Activated CD4-positive, alpha-beta memory T cell treated with anti-CD3 and anti-CD28 coated beads, Interleukin-2, amount 10 ng/mL, durations not matched to agents 7 days and 5 days (primary cell): ENCODE measurements at regions not wholly inside any gene's neighbourhood (a gene's known extent, or its start where the extent isn't known, plus 50 kb on each side); places are given as distances from the start of the nearest gene placed in this dataset.

Source experiments
- CTCF ChIA-PET: fragments of 350-600 bp; sonication (Branson Sonifier 250); formaldehyde crosslinking; loops from one replicate; lab custom pipeline; 2021; ENCODE audit warnings: antibody characterized with exemption, inconsistent platforms; lab: Charles Lee
- POLR2A ChIA-PET: fragments of 350-600 bp; sonication (Branson Sonifier 250); formaldehyde crosslinking; loops from one replicate; lab custom pipeline; 2021; ENCODE audit warnings: antibody characterized with exemption; lab: Charles Lee
- DNase-seq: peaks from one replicate; pipeline ENCODE4 v3.0.0-alpha.2; 2020
- H3K27ac Mint-ChIP-seq: one replicate; pipeline ENCODE4 v1.8.0; 2021; ENCODE audit warnings: mild to moderate bottlenecking, mixed read lengths
- H3K27me3 Mint-ChIP-seq: one replicate; pipeline ENCODE4 v1.8.0; 2021; ENCODE audit warnings: mixed read lengths
- H3K36me3 Mint-ChIP-seq: one replicate; pipeline ENCODE4 v1.8.0; 2021; ENCODE audit warnings: low read depth, mixed read lengths
- H3K4me1 Mint-ChIP-seq: one replicate; pipeline ENCODE4 v1.8.0; 2021; ENCODE audit warnings: mixed read lengths
- H3K4me3 Mint-ChIP-seq: one replicate; pipeline ENCODE4 v1.8.0; 2021; ENCODE audit warnings: mild to moderate bottlenecking, mixed read lengths
- H3K9me3 Mint-ChIP-seq: one replicate; pipeline ENCODE4 v1.8.0; 2021; ENCODE audit warnings: mixed read lengths

GRCh38 chr3:76933245-76933644 is 106.7 kb upstream of the ROBO2 start:
- Mint-ChIP-seq H3K36me3 (no peaks in the 10 kb centered on the region), H3K27ac (no peak overlapping the region), H3K4me1 (no peaks in the 10 kb centered on the region), H3K9me3 (peaks cover 5% of the 10 kb centered on the region), H3K27me3 (no peaks in the 10 kb centered on the region), H3K4me3 (no peak overlapping the region)
- CTCF ChIA-PET = no interaction called here
- POLR2A ChIA-PET = no interaction called here
- no peak for DNase-seq

DNA sequence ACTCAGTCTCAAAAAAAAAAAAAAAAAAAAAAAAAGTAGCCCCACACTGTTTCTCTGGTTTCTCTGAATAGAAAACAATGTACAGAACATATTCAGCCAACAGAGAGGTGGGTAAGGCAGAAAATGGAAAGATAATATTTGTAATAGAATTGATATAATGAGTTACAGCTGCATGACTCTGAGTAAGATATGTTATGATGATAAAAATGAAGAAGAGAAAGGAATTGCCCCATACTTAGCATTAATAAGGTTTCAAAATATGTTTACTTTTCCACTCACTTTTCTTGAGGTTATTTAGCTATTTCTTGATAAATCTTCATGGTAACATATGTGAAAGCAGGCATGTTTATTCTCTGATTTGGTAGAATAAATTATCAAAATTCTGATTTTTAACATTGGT is 100.9 kb upstream of the ROBO2 start:
- peaks cover 6% of the 10 kb centered on the region for H3K9me3 Mint-ChIP-seq
- no peaks in the 10 kb centered on the region for H3K36me3 Mint-ChIP-seq
- DNase-seq = no peak
- POLR2A ChIA-PET = no interaction called here
- no peak overlapping the region for H3K4me3 Mint-ChIP-seq
- H3K4me1 Mint-ChIP-seq = no peaks in the 10 kb centered on the region
- no peaks in the 10 kb centered on the region for H3K27me3 Mint-ChIP-seq
- CTCF ChIA-PET = no interaction called here
- no peak overlapping the region for H3K27ac Mint-ChIP-seq

DNA sequence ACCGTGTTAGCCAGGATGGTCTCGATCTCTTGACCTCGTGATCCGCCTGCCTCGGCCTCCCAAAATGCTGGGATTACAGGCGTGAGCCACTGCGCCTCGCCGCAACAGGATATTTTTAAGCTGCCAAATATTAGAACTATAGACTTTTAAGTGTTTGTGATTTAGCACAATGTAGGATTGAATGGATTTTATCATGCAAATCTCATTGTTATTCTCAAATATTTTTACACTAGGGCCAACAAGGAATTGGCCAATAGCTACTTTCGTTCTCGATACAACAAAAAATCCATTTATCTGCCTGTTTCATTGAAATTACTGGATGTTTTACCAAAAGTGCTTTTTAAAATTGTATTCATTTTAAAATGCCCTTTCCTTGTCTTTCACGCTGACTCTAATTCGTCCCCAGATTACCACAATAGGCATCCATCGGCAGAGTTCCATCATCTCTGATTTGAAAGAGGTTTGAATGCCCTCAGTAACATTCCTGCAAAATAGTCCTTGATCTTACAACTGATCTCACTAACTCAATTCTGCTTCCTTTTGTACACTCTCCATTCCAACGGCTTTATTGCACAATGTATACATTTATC is 99.6 kb upstream of the ROBO2 start:
- Mint-ChIP-seq H3K9me3 (peaks cover 6% of the 10 kb centered on the region), H3K36me3 (no peaks in the 10 kb centered on the region), H3K4me1 (no peaks in the 10 kb centered on the region), H3K27me3 (no peaks in the 10 kb centered on the region), H3K27ac (no peak overlapping the region), H3K4me3 (no peak overlapping the region)
- DNase-seq = no peak
- ChIA-PET POLR2A (no interaction called here), CTCF (no interaction called here)

DNA sequence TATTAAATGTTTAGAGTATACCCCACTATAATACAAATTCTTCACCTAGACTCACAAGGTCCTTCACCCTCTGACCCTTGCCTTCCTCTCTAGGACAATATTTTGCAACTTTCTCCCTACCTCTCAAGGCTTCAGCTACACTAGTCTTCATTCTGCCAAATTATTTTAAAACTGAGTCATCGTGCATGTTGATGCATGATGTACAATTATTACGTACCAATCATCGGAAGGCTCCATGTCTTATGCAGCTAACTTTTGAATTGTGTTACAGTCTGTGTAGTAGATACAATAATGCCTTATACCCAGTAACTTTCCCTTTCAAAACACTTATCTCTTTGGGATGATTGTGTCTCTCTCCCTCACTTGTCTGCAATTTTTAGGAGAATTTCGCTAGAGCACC is 98.5 kb upstream of the ROBO2 start:
- H3K27ac Mint-ChIP-seq = no peak overlapping the region
- no peak overlapping the region for H3K4me3 Mint-ChIP-seq
- H3K9me3 Mint-ChIP-seq = peaks cover 10% of the 10 kb centered on the region
- H3K36me3 Mint-ChIP-seq = no peaks in the 10 kb centered on the region
- no peaks in the 10 kb centered on the region for H3K27me3 Mint-ChIP-seq
- DNase-seq = no peak
- POLR2A ChIA-PET = no interaction called here
- CTCF ChIA-PET = no interaction called here
- H3K4me1 Mint-ChIP-seq = no peaks in the 10 kb centered on the region

- H3K27ac Mint-ChIP-seq = no peak overlapping the region
- ChIA-PET CTCF (no interaction called here), POLR2A (no interaction called here)
- H3K27me3 Mint-ChIP-seq = no peaks in the 10 kb centered on the region
- peaks cover 12% of the 10 kb centered on the region for H3K9me3 Mint-ChIP-seq
- no peak overlapping the region for H3K4me3 Mint-ChIP-seq
- no peaks in the 10 kb centered on the region for H3K4me1 Mint-ChIP-seq
- DNase-seq = no peak
- H3K36me3 Mint-ChIP-seq = no peaks in the 10 kb centered on the region
Measured at GRCh38 chr3:76942101-76942500, 97.8 kb upstream of the ROBO2 start.

GRCh38 chr3:76943058-76943457 is 96.8 kb upstream of the ROBO2 start:
- no peak overlapping the region for H3K27ac Mint-ChIP-seq

DNA sequence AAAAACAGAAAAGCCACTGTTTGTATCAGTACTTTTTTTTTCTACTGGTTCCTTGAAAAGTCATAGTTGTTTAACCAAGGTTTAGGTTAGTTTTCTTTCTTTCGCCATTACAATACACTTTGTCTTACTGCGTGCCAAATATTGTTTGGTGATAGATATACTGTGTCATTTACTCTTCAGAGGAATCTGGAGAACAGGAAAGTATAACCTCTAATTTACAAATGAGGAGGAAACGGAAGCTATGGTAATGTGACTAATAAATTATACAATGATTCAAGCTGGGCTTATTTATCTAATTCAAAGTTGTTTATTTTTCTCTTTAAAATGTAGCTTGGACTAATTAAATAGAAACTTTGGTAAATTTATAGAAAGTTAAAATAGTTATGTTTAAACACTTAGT is 96.2 kb upstream of the ROBO2 start:
- Mint-ChIP-seq H3K4me3 (no peak overlapping the region), H3K4me1 (no peaks in the 10 kb centered on the region), H3K27ac (no peak overlapping the region), H3K27me3 (no peaks in the 10 kb centered on the region), H3K36me3 (no peaks in the 10 kb centered on the region), H3K9me3 (peaks cover 14% of the 10 kb centered on the region)
- no peak for DNase-seq
- ChIA-PET CTCF (no interaction called here), POLR2A (no interaction called here)

More at GRCh38 chr3:76943058-76943457, 96.8 kb upstream of the ROBO2 start:
- DNase-seq = no peak
- CTCF ChIA-PET = no interaction called here
- Mint-ChIP-seq H3K9me3 (peaks cover 13% of the 10 kb centered on the region), H3K4me3 (no peak overlapping the region), H3K4me1 (no peaks in the 10 kb centered on the region), H3K27me3 (no peaks in the 10 kb centered on the region), H3K36me3 (no peaks in the 10 kb centered on the region)
- POLR2A ChIA-PET = no interaction called here

- Mint-ChIP-seq H3K27ac (no peak overlapping the region), H3K4me1 (no peaks in the 10 kb centered on the region), H3K36me3 (no peaks in the 10 kb centered on the region), H3K9me3 (peaks cover 26% of the 10 kb centered on the region), H3K4me3 (no peak overlapping the region), H3K27me3 (no peaks in the 10 kb centered on the region)
- ChIA-PET POLR2A (no interaction called here), CTCF (no interaction called here)
- no peak for DNase-seq
Measured at GRCh38 chr3:76949033-76949432, 90.9 kb upstream of the ROBO2 start.

DNA sequence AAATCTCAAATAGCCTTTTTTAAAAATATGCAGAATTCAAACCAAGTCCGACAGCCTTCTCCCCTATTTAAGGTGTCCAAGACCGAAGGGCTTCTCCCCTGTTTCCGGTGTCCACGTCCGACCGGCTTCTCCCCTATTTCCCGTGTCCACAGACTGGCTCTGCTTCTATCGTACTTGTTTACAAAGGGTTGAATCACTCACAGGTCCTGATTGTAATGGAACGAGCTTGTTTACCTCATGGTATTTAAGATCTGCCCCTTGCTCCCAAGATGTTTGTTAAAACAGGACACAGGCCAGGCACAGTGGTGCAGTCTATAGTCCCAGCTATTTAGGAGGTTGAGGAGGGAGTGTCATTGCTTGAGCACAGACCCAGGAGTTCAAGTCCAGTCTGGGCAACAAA is 90.4 kb upstream of the ROBO2 start:
- Mint-ChIP-seq H3K36me3 (no peaks in the 10 kb centered on the region), H3K4me3 (no peak overlapping the region), H3K27ac (no peak overlapping the region), H3K27me3 (no peaks in the 10 kb centered on the region), H3K9me3 (peaks cover 29% of the 10 kb centered on the region), H3K4me1 (no peaks in the 10 kb centered on the region)
- POLR2A ChIA-PET = no interaction called here
- no peak for DNase-seq
- CTCF ChIA-PET = no interaction called here

DNA sequence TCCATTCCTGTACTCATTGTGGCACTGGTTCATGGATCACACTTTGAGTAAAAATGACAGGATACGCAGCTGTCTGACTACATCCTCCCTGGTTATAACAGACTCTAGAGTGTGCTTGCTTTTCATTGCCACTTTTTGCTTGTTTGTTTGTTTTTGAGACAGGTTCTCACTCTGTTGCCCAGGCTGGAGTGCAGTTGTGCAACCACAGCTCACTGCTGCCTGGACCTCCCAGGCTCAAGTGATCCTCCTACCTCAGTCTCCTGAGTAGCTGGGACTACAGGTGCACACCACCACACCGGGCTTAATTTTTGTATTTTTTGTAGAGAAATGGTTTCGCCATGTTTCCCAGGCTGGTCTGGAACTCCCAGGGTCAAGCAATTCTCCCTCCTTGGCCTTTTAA is 89.3 kb upstream of the ROBO2 start:
- Mint-ChIP-seq H3K27me3 (no peaks in the 10 kb centered on the region), H3K36me3 (no peaks in the 10 kb centered on the region), H3K4me1 (no peaks in the 10 kb centered on the region), H3K4me3 (no peak overlapping the region), H3K27ac (no peak overlapping the region), H3K9me3 (peaks cover 27% of the 10 kb centered on the region)
- CTCF ChIA-PET = no interaction called here
- DNase-seq = no peak
- POLR2A ChIA-PET = no interaction called here

GRCh38 chr3:76954412-76954811 is 85.5 kb upstream of the ROBO2 start:
- Mint-ChIP-seq H3K9me3 (peaks cover 21% of the 10 kb centered on the region), H3K4me1 (no peaks in the 10 kb centered on the region), H3K4me3 (no peak overlapping the region), H3K27ac (no peak overlapping the region), H3K36me3 (no peaks in the 10 kb centered on the region), H3K27me3 (no peaks in the 10 kb centered on the region)
- ChIA-PET CTCF (no interaction called here), POLR2A (no interaction called here)
- DNase-seq = no peak

GRCh38 chr3:76958274-76958673 is 81.6 kb upstream of the ROBO2 start:
- CTCF ChIA-PET = no interaction called here
- peaks cover 13% of the 10 kb centered on the region for H3K9me3 Mint-ChIP-seq
- no peak overlapping the region for H3K4me3 Mint-ChIP-seq
- H3K4me1 Mint-ChIP-seq = no peaks in the 10 kb centered on the region
- no peak for DNase-seq
- no peak overlapping the region for H3K27ac Mint-ChIP-seq
- H3K36me3 Mint-ChIP-seq = no peaks in the 10 kb centered on the region
- POLR2A ChIA-PET = no interaction called here
- no peaks in the 10 kb centered on the region for H3K27me3 Mint-ChIP-seq

DNA sequence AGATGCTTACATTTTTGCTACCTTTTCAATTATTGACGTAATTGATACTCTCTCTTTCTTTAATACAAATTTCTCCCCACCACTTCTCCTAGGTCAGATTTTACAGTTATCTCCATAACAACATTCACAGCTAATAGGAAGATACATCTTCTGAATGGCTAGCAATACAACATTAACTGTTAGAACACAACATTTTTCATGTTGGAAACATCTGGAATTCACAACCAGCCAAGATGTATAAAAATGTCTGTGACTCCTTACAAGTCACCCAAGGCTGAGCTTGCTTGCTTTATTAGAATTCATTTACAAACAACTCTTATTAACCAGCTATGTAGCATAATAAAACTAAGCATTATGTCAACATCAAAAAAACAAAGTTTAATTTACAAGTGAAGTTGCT is 81.0 kb upstream of the ROBO2 start:
- CTCF ChIA-PET = no interaction called here
- Mint-ChIP-seq H3K9me3 (peaks cover 13% of the 10 kb centered on the region), H3K4me3 (no peak overlapping the region), H3K4me1 (no peaks in the 10 kb centered on the region), H3K27ac (no peak overlapping the region), H3K27me3 (no peaks in the 10 kb centered on the region), H3K36me3 (no peaks in the 10 kb centered on the region)
- no peak for DNase-seq
- POLR2A ChIA-PET = no interaction called here

- Mint-ChIP-seq H3K4me1 (no peaks in the 10 kb centered on the region), H3K9me3 (peaks cover 13% of the 10 kb centered on the region), H3K27me3 (no peaks in the 10 kb centered on the region), H3K36me3 (no peaks in the 10 kb centered on the region), H3K4me3 (no peak overlapping the region), H3K27ac (no peak overlapping the region)
- CTCF ChIA-PET = no interaction called here
- no peak for DNase-seq
- POLR2A ChIA-PET = no interaction called here
Measured at GRCh38 chr3:76961284-76961683, 78.6 kb upstream of the ROBO2 start.
